SK-N-DZ (cell line): ENCODE measurements at regions not wholly inside any gene's neighbourhood (a gene's known extent, or its start where the extent isn't known, plus 50 kb on each side); places are given as distances from the start of the nearest gene placed in this dataset.
A peak's percentile ranks its signal among the peaks of the same experiment; 100 is the strongest.

Experiments used
- DNase-seq: peaks from one replicate; pipeline ENCODE4 v3.0.0-alpha.2; 2015; ENCODE audit warnings: low spot score

GRCh38 chrX:39871648-39872047 is 226.1 kb downstream of the BCOR start:
- DNase-seq = no peak

GRCh38 chrX:39873117-39873516 is 224.6 kb downstream of the BCOR start:
- DNase-seq = no peak

GRCh38 chrX:39874202-39874816 is 223.4 kb downstream of the BCOR start:
- DNase-seq = no peak

GRCh38 chrX:39875834-39876628 is 221.7 kb downstream of the BCOR start:
- DNase-seq = peak; percentile 30

- DNase-seq = peak; percentile 49
Measured at GRCh38 chrX:39877905-39878304, 219.9 kb downstream of the BCOR start.

- no peak for DNase-seq
Measured at GRCh38 chrX:39883666-39884065, 214.1 kb downstream of the BCOR start.

- no peak for DNase-seq
Measured at GRCh38 chrX:39886282-39886681, 211.5 kb downstream of the BCOR start.

- no peak for DNase-seq
Measured at GRCh38 chrX:39888730-39889129, 209.0 kb downstream of the BCOR start.

- no peak for DNase-seq
Measured at GRCh38 chrX:39889704-39890103, 208.1 kb downstream of the BCOR start.

- DNase-seq = no peak
Measured at GRCh38 chrX:39890807-39891206, 207.0 kb downstream of the BCOR start.

GRCh38 chrX:39891781-39892180 is 206.0 kb downstream of the BCOR start:
- no peak for DNase-seq

- DNase-seq = no peak
Measured at GRCh38 chrX:39893417-39894338, 204.1 kb downstream of the BCOR start.

- no peak for DNase-seq
Measured at GRCh38 chrX:39894683-39895082, 203.1 kb downstream of the BCOR start.

GRCh38 chrX:39895218-39896110 is 202.3 kb downstream of the BCOR start:
- DNase-seq = no peak

GRCh38 chrX:39896951-39897740 is 200.6 kb downstream of the BCOR start:
- DNase-seq = peak; percentile 55

GRCh38 chrX:39897741-39898097 is 200.0 kb downstream of the BCOR start:
- no peak for DNase-seq

- no peak for DNase-seq
Measured at GRCh38 chrX:39898147-39898546, 199.6 kb downstream of the BCOR start.

GRCh38 chrX:39899059-39899458 is 198.7 kb downstream of the BCOR start:
- no peak for DNase-seq

- no peak for DNase-seq
Measured at GRCh38 chrX:39899856-39900776, 197.6 kb downstream of the BCOR start.
